GF-D8 (cell line): ENCODE measurements at regions not wholly inside any gene's neighbourhood (a gene's known extent, or its start where the extent isn't known, plus 50 kb on each side); places are given as distances from the start of the nearest gene placed in this dataset.
"Not testable (repeated sequence)": the region's sequence is repeated elsewhere in the genome, so short reads cannot be mapped to it uniquely, and the experiment has no call there.

Source experiments
- DNase-seq: peaks from one replicate; lab custom pipeline; 2025; lab: John Stamatoyannopoulos, UW

- DNase-seq: peak; percentile 6
These were observed 195.2 kb upstream of the STK26 start for GRCh38 chrX:131827935-131828334.

- DNase-seq: no peak
These were observed 194.6 kb upstream of the STK26 start for GRCh38 chrX:131828482-131828881.

GRCh38 chrX:131830400-131831184 is 192.5 kb upstream of the STK26 start:
- DNase-seq: peak; percentile 78

GRCh38 chrX:131831185-131831520 is 191.9 kb upstream of the STK26 start:
- no peak for DNase-seq

GRCh38 chrX:131836161-131836560 is 186.9 kb upstream of the STK26 start:
- DNase-seq: no peak

- DNase-seq: no peak
These were observed 185.8 kb upstream of the STK26 start for GRCh38 chrX:131837325-131837724.

GRCh38 chrX:131840799-131841495 is 182.2 kb upstream of the STK26 start:
- DNase-seq: no peak

GRCh38 chrX:131841496-131842437 is 181.3 kb upstream of the STK26 start:
- no peak for DNase-seq

GRCh38 chrX:131843987-131844386 is 179.1 kb upstream of the STK26 start:
- no peak for DNase-seq

- DNase-seq: no peak
These were observed 177.9 kb upstream of the STK26 start for GRCh38 chrX:131845201-131845600.

GRCh38 chrX:131845771-131846170 is 177.3 kb upstream of the STK26 start:
- no peak for DNase-seq

- peak; percentile 20 for DNase-seq
These were observed 172.1 kb upstream of the STK26 start for GRCh38 chrX:131850964-131851363.

- DNase-seq: no peak
These were observed 169.7 kb upstream of the STK26 start for GRCh38 chrX:131853440-131853839.

GRCh38 chrX:131854581-131854980 is 168.5 kb upstream of the STK26 start:
- no peak for DNase-seq

- DNase-seq: no peak
These were observed 161.9 kb upstream of the STK26 start for GRCh38 chrX:131861088-131861787.

GRCh38 chrX:131862321-131862720 is 160.8 kb upstream of the STK26 start:
- no peak for DNase-seq

GRCh38 chrX:131869182-131869581 is 153.9 kb upstream of the STK26 start:
- DNase-seq: no peak

GRCh38 chrX:131874300-131874699 is 148.8 kb upstream of the STK26 start:
- no peak for DNase-seq

- not testable (repeated sequence) for DNase-seq
These were observed 147.3 kb upstream of the STK26 start for GRCh38 chrX:131875827-131876226.

GRCh38 chrX:131881194-131881593 is 141.9 kb upstream of the STK26 start:
- no peak for DNase-seq

GRCh38 chrX:131885042-131885441 is 138.1 kb upstream of the STK26 start:
- DNase-seq: not testable (repeated sequence)

GRCh38 chrX:131893857-131894256 is 129.2 kb upstream of the STK26 start:
- not testable (repeated sequence) for DNase-seq
